ENCODE measurements at regions not wholly inside any gene's neighbourhood (a gene's known extent, or its start where the extent isn't known, plus 50 kb on each side); places are given as distances from the start of the nearest gene placed in this dataset.

DNA sequence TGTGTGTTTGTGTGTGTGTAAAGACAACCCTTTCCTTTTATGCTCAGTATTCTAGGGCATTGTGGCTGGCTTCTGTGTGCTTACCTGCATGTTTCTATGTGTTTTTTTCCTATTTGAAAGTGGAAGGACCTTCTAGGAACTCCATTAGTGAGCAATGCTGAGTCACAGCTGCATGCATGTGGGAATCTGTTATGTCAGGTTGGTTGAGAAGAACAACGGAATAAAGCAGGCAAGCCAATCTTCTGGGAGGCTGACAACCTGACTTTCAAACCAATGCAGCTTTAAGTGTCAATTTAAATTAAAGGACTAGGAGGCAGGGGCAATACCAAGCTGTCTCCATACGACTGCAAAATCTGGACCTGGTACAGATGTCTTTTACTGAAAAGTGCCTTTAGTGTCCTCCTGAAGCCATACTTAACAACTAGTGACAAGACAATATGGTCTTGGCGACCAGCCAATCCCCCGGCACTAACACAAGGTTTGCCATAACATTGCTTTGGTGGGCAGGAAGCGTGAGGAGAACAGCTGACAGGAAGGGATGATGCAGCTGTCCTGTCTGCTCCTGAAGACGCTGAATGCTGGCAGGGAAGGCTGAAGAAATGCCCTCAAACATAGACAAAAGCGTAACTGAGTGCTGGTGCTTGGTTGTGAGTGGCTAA is 514.7 kb upstream of the CDH7 start:
- Histone ChIP-seq H4K20me1 (ENCODE audit: insufficient read depth) (no peaks in the 10 kb centered on the region), H3K4me2 (ENCODE audit: low read length) (no peak overlapping the region), H2AFZ (ENCODE audit: low read depth, low read length) (no peak overlapping the region), H3K27me3 (ENCODE audit: insufficient read depth, low read depth, low read length) (no peaks in the 10 kb centered on the region), H3F3A (ENCODE audit: insufficient read depth, low read length, poor library complexity, severe bottlenecking) (no peaks in the 10 kb centered on the region), H3K9me3 (ENCODE audit: low read length) (no peaks in the 10 kb centered on the region), H3K27ac (ENCODE audit: low read length) (no peak overlapping the region), H3K9me2 (ENCODE audit: insufficient read depth, low read length) (no peaks in the 10 kb centered on the region), H3K79me2 (replicated peaks; ENCODE audit: insufficient read depth, low read length) (no peaks in the 10 kb centered on the region), H3K4me3 (ENCODE audit: low read length) (no peak overlapping the region), H3K9ac (ENCODE audit: low read length) (no peak overlapping the region), H3K36me3 (ENCODE audit: insufficient read depth, low read length) (no peaks in the 10 kb centered on the region)
- TF ChIP-seq, protein P1, sequence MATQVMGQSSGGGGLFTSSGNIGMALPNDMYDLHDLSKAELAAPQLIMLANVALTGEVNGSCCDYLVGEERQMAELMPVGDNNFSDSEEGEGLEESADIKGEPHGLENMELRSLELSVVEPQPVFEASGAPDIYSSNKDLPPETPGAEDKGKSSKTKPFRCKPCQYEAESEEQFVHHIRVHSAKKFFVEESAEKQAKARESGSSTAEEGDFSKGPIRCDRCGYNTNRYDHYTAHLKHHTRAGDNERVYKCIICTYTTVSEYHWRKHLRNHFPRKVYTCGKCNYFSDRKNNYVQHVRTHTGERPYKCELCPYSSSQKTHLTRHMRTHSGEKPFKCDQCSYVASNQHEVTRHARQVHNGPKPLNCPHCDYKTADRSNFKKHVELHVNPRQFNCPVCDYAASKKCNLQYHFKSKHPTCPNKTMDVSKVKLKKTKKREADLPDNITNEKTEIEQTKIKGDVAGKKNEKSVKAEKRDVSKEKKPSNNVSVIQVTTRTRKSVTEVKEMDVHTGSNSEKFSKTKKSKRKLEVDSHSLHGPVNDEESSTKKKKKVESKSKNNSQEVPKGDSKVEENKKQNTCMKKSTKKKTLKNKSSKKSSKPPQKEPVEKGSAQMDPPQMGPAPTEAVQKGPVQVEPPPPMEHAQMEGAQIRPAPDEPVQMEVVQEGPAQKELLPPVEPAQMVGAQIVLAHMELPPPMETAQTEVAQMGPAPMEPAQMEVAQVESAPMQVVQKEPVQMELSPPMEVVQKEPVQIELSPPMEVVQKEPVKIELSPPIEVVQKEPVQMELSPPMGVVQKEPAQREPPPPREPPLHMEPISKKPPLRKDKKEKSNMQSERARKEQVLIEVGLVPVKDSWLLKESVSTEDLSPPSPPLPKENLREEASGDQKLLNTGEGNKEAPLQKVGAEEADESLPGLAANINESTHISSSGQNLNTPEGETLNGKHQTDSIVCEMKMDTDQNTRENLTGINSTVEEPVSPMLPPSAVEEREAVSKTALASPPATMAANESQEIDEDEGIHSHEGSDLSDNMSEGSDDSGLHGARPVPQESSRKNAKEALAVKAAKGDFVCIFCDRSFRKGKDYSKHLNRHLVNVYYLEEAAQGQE (IDR thresholded peaks at IDR 0.05; ENCODE audit: borderline replicate concordance), result no peak
- TF ChIP-seq RAD21 (conservative IDR thresholded peaks at IDR 0.05) (no peak), EZH2 (IDR thresholded peaks at IDR 0.05; ENCODE audit: borderline replicate concordance, insufficient read depth, low read length, poor library complexity, severe bottlenecking) (no peak), MXI1 (conservative IDR thresholded peaks at IDR 0.05; ENCODE audit: poor library complexity, severe bottlenecking) (no peak), POLR2AphosphoS5 (IDR thresholded peaks at IDR 0.05) (no peak), TAF1 (IDR thresholded peaks at IDR 0.05; ENCODE audit: low read depth) (no peak), SMC3 (conservative IDR thresholded peaks at IDR 0.05; ENCODE audit: poor library complexity) (no peak)
- TF ChIP-seq, protein P2, sequence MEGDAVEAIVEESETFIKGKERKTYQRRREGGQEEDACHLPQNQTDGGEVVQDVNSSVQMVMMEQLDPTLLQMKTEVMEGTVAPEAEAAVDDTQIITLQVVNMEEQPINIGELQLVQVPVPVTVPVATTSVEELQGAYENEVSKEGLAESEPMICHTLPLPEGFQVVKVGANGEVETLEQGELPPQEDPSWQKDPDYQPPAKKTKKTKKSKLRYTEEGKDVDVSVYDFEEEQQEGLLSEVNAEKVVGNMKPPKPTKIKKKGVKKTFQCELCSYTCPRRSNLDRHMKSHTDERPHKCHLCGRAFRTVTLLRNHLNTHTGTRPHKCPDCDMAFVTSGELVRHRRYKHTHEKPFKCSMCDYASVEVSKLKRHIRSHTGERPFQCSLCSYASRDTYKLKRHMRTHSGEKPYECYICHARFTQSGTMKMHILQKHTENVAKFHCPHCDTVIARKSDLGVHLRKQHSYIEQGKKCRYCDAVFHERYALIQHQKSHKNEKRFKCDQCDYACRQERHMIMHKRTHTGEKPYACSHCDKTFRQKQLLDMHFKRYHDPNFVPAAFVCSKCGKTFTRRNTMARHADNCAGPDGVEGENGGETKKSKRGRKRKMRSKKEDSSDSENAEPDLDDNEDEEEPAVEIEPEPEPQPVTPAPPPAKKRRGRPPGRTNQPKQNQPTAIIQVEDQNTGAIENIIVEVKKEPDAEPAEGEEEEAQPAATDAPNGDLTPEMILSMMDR (IDR thresholded peaks at IDR 0.05; ENCODE audit: poor library complexity, severe bottlenecking), result no peak

DNA sequence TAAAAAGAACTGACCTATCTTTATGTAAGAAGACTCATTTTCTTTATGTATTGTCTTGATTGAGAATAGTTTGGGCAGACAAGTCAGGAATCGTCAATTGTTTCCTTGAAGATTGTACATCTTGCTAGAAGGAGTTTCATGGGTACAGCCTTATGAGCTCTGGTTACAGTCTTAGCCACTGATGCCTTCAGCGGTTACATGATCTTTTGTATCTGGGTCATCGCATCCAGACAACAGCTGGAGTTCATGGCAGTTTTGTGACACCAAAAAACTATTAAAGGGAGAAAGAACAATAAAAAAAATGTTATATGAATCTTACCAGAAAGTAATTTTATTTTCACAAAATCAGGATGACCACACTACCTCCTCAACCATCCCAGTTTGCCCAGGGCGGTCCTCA is 520.5 kb upstream of the CDH7 start:
- no peak overlapping the region for H3K27ac ChIP-seq (ENCODE audit: low read length)
- no peaks in the 10 kb centered on the region for H3K9me3 ChIP-seq (ENCODE audit: low read length)
- H3K4me2 ChIP-seq (ENCODE audit: low read length), result no peak overlapping the region
- H2AFZ ChIP-seq (ENCODE audit: low read depth, low read length), result no peak overlapping the region
- no peak overlapping the region for H3K9ac ChIP-seq (ENCODE audit: low read length)
- no peak for TF ChIP-seq SMC3 (conservative IDR thresholded peaks at IDR 0.05; ENCODE audit: poor library complexity)
- no peak for TF ChIP-seq EP300 (conservative IDR thresholded peaks at IDR 0.05; ENCODE audit: poor library complexity, severe bottlenecking)
- TF ChIP-seq EZH2 (IDR thresholded peaks at IDR 0.05; ENCODE audit: borderline replicate concordance, insufficient read depth, low read length, poor library complexity, severe bottlenecking), result no peak
- TF ChIP-seq POLR2AphosphoS5 (IDR thresholded peaks at IDR 0.05), result no peak
- no peak for TF ChIP-seq MXI1 (conservative IDR thresholded peaks at IDR 0.05; ENCODE audit: poor library complexity, severe bottlenecking)
- TF ChIP-seq RAD21 (conservative IDR thresholded peaks at IDR 0.05), result no peak
- TF ChIP-seq TAF1 (IDR thresholded peaks at IDR 0.05; ENCODE audit: low read depth), result no peak
- TF ChIP-seq, protein P2 (IDR thresholded peaks at IDR 0.05; ENCODE audit: poor library complexity, severe bottlenecking), result no peak
- TF ChIP-seq, protein P1 (IDR thresholded peaks at IDR 0.05; ENCODE audit: borderline replicate concordance), result no peak
- H3F3A ChIP-seq (ENCODE audit: insufficient read depth, low read length, poor library complexity, severe bottlenecking), result no peaks in the 10 kb centered on the region
- H4K20me1 ChIP-seq (ENCODE audit: insufficient read depth), result no peaks in the 10 kb centered on the region
- no peaks in the 10 kb centered on the region for H3K36me3 ChIP-seq (ENCODE audit: insufficient read depth, low read length)
- no peaks in the 10 kb centered on the region for H3K9me2 ChIP-seq (ENCODE audit: insufficient read depth, low read length)
- no peaks in the 10 kb centered on the region for H3K27me3 ChIP-seq (ENCODE audit: insufficient read depth, low read depth, low read length)
- no peak overlapping the region for H3K4me3 ChIP-seq (ENCODE audit: low read length)
- H3K79me2 ChIP-seq (replicated peaks; ENCODE audit: insufficient read depth, low read length), result no peaks in the 10 kb centered on the region

All from neural cell (in vitro differentiated cells).